Osteocyte (in vitro differentiated cells): ENCODE measurements at regions not wholly inside any gene's neighbourhood (a gene's known extent, or its start where the extent isn't known, plus 50 kb on each side); places are given as distances from the start of the nearest gene placed in this dataset.

ENCODE experiments used
- DNase-seq: peaks from one replicate; pipeline ENCODE4 v3.0.0; 2021; ENCODE audit warnings: mixed read lengths; ENCODE audit not compliant: unreplicated experiment; ENCODE audit errors: extremely low spot score
- H3K27ac Mint-ChIP-seq: one replicate; pipeline ENCODE4 v1.8.0; 2021; ENCODE audit warnings: mild to moderate bottlenecking, mixed read lengths; ENCODE audit not compliant: unreplicated experiment
- H3K27me3 Mint-ChIP-seq: one replicate; pipeline ENCODE4 v1.8.0; 2021; ENCODE audit warnings: mixed read lengths; ENCODE audit not compliant: unreplicated experiment
- H3K36me3 Mint-ChIP-seq: one replicate; pipeline ENCODE4 v1.8.0; 2021; ENCODE audit warnings: mixed read lengths; ENCODE audit not compliant: unreplicated experiment
- H3K4me1 Mint-ChIP-seq: one replicate; pipeline ENCODE4 v1.8.0; 2021; ENCODE audit warnings: mixed read lengths; ENCODE audit not compliant: unreplicated experiment
- H3K4me3 Mint-ChIP-seq: one replicate; pipeline ENCODE4 v1.8.0; 2021; ENCODE audit warnings: mild to moderate bottlenecking, moderate library complexity, mixed read lengths; ENCODE audit not compliant: unreplicated experiment
- H3K9me3 Mint-ChIP-seq: one replicate; pipeline ENCODE4 v1.8.0; 2021; ENCODE audit warnings: mixed read lengths; ENCODE audit not compliant: unreplicated experiment
- CTCF ChIP-seq: fragments of 200-600 bp; sonication (generic); IDR thresholded peaks from 2 replicates; pipeline ENCODE4 v1.5.0; 2021; ENCODE audit warnings: antibody characterized with exemption, mild to moderate bottlenecking, moderate library complexity

- H3K4me1 Mint-ChIP-seq: no peaks in the 10 kb centered on the region
- H3K4me3 Mint-ChIP-seq: no peak overlapping the region
- H3K9me3 Mint-ChIP-seq: no peaks in the 10 kb centered on the region
- no peak overlapping the region for H3K27ac Mint-ChIP-seq
- no peak for TF ChIP-seq CTCF
- no peaks in the 10 kb centered on the region for H3K36me3 Mint-ChIP-seq
- no peak for DNase-seq
- peaks cover 20% of the 10 kb centered on the region for H3K27me3 Mint-ChIP-seq
Observed at GRCh38 chr9:32292611-32293010, 91.8 kb upstream of the ACO1 start.

GRCh38 chr9:32293091-32293490, 91.4 kb upstream of the ACO1 start:
- Mint-ChIP-seq H3K27ac (no peak overlapping the region), H3K36me3 (no peaks in the 10 kb centered on the region), H3K27me3 (peaks cover 23% of the 10 kb centered on the region), H3K4me1 (no peaks in the 10 kb centered on the region), H3K9me3 (no peaks in the 10 kb centered on the region), H3K4me3 (no peak overlapping the region)
- TF ChIP-seq CTCF: no peak
- no peak for DNase-seq

- no peak overlapping the region for H3K4me3 Mint-ChIP-seq
- no peaks in the 10 kb centered on the region for H3K9me3 Mint-ChIP-seq
- peaks cover 21% of the 10 kb centered on the region for H3K27me3 Mint-ChIP-seq
- no peak overlapping the region for H3K27ac Mint-ChIP-seq
- no peak for DNase-seq
- TF ChIP-seq CTCF: no peak
- H3K36me3 Mint-ChIP-seq: no peaks in the 10 kb centered on the region
- H3K4me1 Mint-ChIP-seq: no peaks in the 10 kb centered on the region
Observed at GRCh38 chr9:32294106-32294505, 90.3 kb upstream of the ACO1 start.

GRCh38 chr9:32300373-32300772, 84.1 kb upstream of the ACO1 start:
- DNase-seq: no peak
- Mint-ChIP-seq H3K9me3 (no peaks in the 10 kb centered on the region), H3K27ac (no peak overlapping the region), H3K4me1 (no peaks in the 10 kb centered on the region), H3K36me3 (no peaks in the 10 kb centered on the region), H3K27me3 (peaks cover 28% of the 10 kb centered on the region), H3K4me3 (no peak overlapping the region)
- no peak for TF ChIP-seq CTCF

GRCh38 chr9:32304495-32304894, 79.9 kb upstream of the ACO1 start:
- H3K4me3 Mint-ChIP-seq: no peak overlapping the region
- peaks cover 14% of the 10 kb centered on the region for H3K9me3 Mint-ChIP-seq
- H3K4me1 Mint-ChIP-seq: no peaks in the 10 kb centered on the region
- H3K36me3 Mint-ChIP-seq: no peaks in the 10 kb centered on the region
- H3K27ac Mint-ChIP-seq: no peak overlapping the region
- peaks cover 14% of the 10 kb centered on the region for H3K27me3 Mint-ChIP-seq
- no peak for TF ChIP-seq CTCF
- DNase-seq: no peak
